GM23338 (cell line): ENCODE measurements at regions not wholly inside any gene's neighbourhood (a gene's known extent, or its start where the extent isn't known, plus 50 kb on each side); places are given as distances from the start of the nearest gene placed in this dataset.

Experiments used
- ATAC-seq: fragments of 200-7000 bp; cut with Tn5 transposase; 3 replicates; pipeline ENCODE4 v1.9.1; 2020
- DNase-seq: peaks from one replicate; pipeline ENCODE4 v3.0.0-alpha.2; 2015; ENCODE audit warnings: low spot score
- H2AFZ ChIP-seq: fragments of 200-600 bp; sonication (generic); 2 replicates; pipeline ENCODE4 v1.8.0; 2016; ENCODE audit warnings: antibody characterized with exemption, mild to moderate bottlenecking, moderate library complexity
- H3F3A ChIP-seq: fragments of 200-600 bp; sonication (generic); replicated peaks from 2 replicates; pipeline ENCODE4 v1.8.0; 2017; ENCODE audit warnings: antibody characterized with exemption, mixed run types, low read depth
- H3K27ac ChIP-seq: fragments of 200-600 bp; sonication (generic); 2 replicates; pipeline ENCODE4 v1.6.1; 2016; ENCODE audit warnings: low read depth
- H3K27me3 ChIP-seq: fragments of 200-600 bp; sonication (generic); 2 replicates; pipeline ENCODE4 v1.8.0; 2016; ENCODE audit warnings: mild to moderate bottlenecking, mixed run types, moderate library complexity; ENCODE audit not compliant: insufficient read depth
- H3K36me3 ChIP-seq: fragments of 200-600 bp; sonication (generic); 2 replicates; pipeline ENCODE4 v1.8.0; 2016; ENCODE audit warnings: mild to moderate bottlenecking; ENCODE audit not compliant: insufficient read depth
- H3K4me1 ChIP-seq: fragments of 200-600 bp; sonication (generic); 2 replicates; pipeline ENCODE4 v1.8.0; 2016; ENCODE audit warnings: mild to moderate bottlenecking, moderate library complexity; ENCODE audit not compliant: insufficient read depth
- H3K4me2 ChIP-seq: fragments of 200-600 bp; sonication (generic); 2 replicates; pipeline ENCODE4 v1.7.1; 2017; ENCODE audit warnings: mixed run types
- H3K4me3 ChIP-seq: fragments of 200-600 bp; sonication (generic); 2 replicates; pipeline ENCODE4 v1.6.1; 2016; ENCODE audit warnings: mixed run types
- H3K79me2 ChIP-seq: fragments of 200-600 bp; sonication (generic); replicated peaks from 2 replicates; pipeline ENCODE4 v1.8.0; 2017; ENCODE audit warnings: mild to moderate bottlenecking; ENCODE audit not compliant: insufficient read depth
- H3K9me2 ChIP-seq: fragments of 200-600 bp; sonication (generic); 2 replicates; pipeline ENCODE4 v1.8.0; 2017; ENCODE audit not compliant: insufficient read depth
- H4K20me1 ChIP-seq: fragments of 200-600 bp; sonication (generic); replicated peaks from 2 replicates; pipeline ENCODE4 v1.8.0; 2017; ENCODE audit warnings: mild to moderate bottlenecking; ENCODE audit not compliant: insufficient read depth
- H3K27ac Mint-ChIP-seq: 2 replicates; pipeline ENCODE4 v1.8.0; 2020; ENCODE audit warnings: inconsistent platforms, mild to moderate bottlenecking, moderate library complexity, mixed read lengths
- H3K27me3 Mint-ChIP-seq: 3 replicates; pipeline ENCODE4 v1.8.0; 2022; ENCODE audit warnings: low read depth, mild to moderate bottlenecking, moderate library complexity, mixed read lengths, inconsistent platforms; ENCODE audit not compliant: insufficient read depth, poor library complexity
- H3K36me3 Mint-ChIP-seq: 3 replicates; pipeline ENCODE4 v1.8.0; 2021; ENCODE audit warnings: low read depth, mild to moderate bottlenecking, inconsistent platforms, moderate library complexity, mixed read lengths
- H3K4me1 Mint-ChIP-seq: 3 replicates; pipeline ENCODE4 v1.8.0; 2020; ENCODE audit warnings: mild to moderate bottlenecking, inconsistent platforms, mixed read lengths
- H3K4me3 Mint-ChIP-seq: 3 replicates; pipeline ENCODE4 v1.8.0; 2021; ENCODE audit warnings: moderate library complexity, mild to moderate bottlenecking, inconsistent platforms, mixed read lengths
- H3K9me3 Mint-ChIP-seq: 3 replicates; pipeline ENCODE4 v1.8.0; 2020; ENCODE audit warnings: moderate library complexity, mild to moderate bottlenecking, inconsistent platforms, mixed read lengths
- CREB1 ChIP-seq: fragments of 250-450 bp; sonication (Bioruptor Pico); IDR thresholded peaks from 2 replicates; pipeline ENCODE4 v1.5.0; 2020; ENCODE audit warnings: low read depth, mild to moderate bottlenecking, moderate library complexity
- CTCF ChIP-seq, 2 experiments: fragments of 200-600 bp in 1 of 2; sonication (generic) in 1 of 2; conservative IDR thresholded peaks; 2 replicates each; pipeline versions ENCODE4 v1.5.1 to v1.6.1; 2016 to 2017; ENCODE audit warnings: antibody characterized with exemption in 2 of 2, low read depth in 2 of 2, mild to moderate bottlenecking in 2 of 2, moderate library complexity in 1 of 2
- ETS1 ChIP-seq: IDR thresholded peaks from 2 replicates; pipeline ENCODE4 v1.6.1; 2016; ENCODE audit warnings: antibody characterized with exemption
- EZH2 ChIP-seq: fragments of 200-600 bp; sonication (generic); IDR thresholded peaks from one replicate; pipeline ENCODE4 v1.8.0; 2017; ENCODE audit warnings: antibody characterized with exemption, mild to moderate bottlenecking, low read depth; ENCODE audit not compliant: unreplicated experiment
- EZH2phosphoT487 ChIP-seq: fragments of 200-600 bp; sonication (generic); IDR thresholded peaks from one replicate; pipeline ENCODE4 v1.8.1; 2018; ENCODE audit warnings: antibody characterized with exemption; ENCODE audit not compliant: unreplicated experiment
- JUNB ChIP-seq: IDR thresholded peaks from one replicate; pipeline ENCODE4 v1.6.1; 2016; ENCODE audit warnings: antibody characterized with exemption; ENCODE audit not compliant: unreplicated experiment
- NANOG ChIP-seq: IDR thresholded peaks from 2 replicates; pipeline ENCODE4 v1.6.1; 2016; ENCODE audit warnings: antibody characterized with exemption, borderline replicate concordance
- POLR2AphosphoS5 ChIP-seq: IDR thresholded peaks from 2 replicates; pipeline ENCODE4 v1.6.1; 2016; ENCODE audit warnings: antibody characterized with exemption, low read depth
- REST ChIP-seq: IDR thresholded peaks from one replicate; pipeline ENCODE4 v1.6.1; 2018; ENCODE audit warnings: antibody characterized with exemption; ENCODE audit not compliant: unreplicated experiment
- STAT1 ChIP-seq: IDR thresholded peaks from one replicate; pipeline ENCODE4 v1.6.1; 2016; ENCODE audit warnings: antibody characterized with exemption; ENCODE audit not compliant: unreplicated experiment
- ZNF114 ChIP-seq: fragments of 250-450 bp; sonication (Bioruptor Pico); IDR thresholded peaks from 2 replicates; pipeline ENCODE4 v1.5.0; 2020; ENCODE audit warnings: mild to moderate bottlenecking, moderate library complexity
- ZNF331 ChIP-seq: fragments of 250-450 bp; sonication (Bioruptor Pico); IDR thresholded peaks from 2 replicates; pipeline ENCODE4 v1.5.0; 2020; ENCODE audit warnings: low read depth, mild to moderate bottlenecking, moderate library complexity
- ZNF462 ChIP-seq: fragments of 250-450 bp; sonication (Bioruptor Pico); IDR thresholded peaks from 2 replicates; pipeline ENCODE4 v1.5.0; 2020; ENCODE audit warnings: mild to moderate bottlenecking, moderate library complexity

GRCh38 chr5:21225223-21226064 is 1237.4 kb upstream of the CDH18 start:
- H4K20me1 ChIP-seq: no peaks in the 10 kb centered on the region
- TF ChIP-seq STAT1: no peak
- no peak for TF ChIP-seq CREB1 (CRISPR knock-in tag)
- no peak for TF ChIP-seq EZH2
- no peak for TF ChIP-seq ETS1
- no peak for TF ChIP-seq NANOG
- TF ChIP-seq ZNF462: no peak
- TF ChIP-seq EZH2phosphoT487: no peak
- TF ChIP-seq ZNF114 (CRISPR knock-in tag): no peak
- no peak for TF ChIP-seq ZNF331
- no peak for TF ChIP-seq CTCF (conservative IDR thresholded peaks at IDR 0.05; ENCODE audit: low read depth in 2 of 2)
- TF ChIP-seq JUNB: no peak
- no peak for TF ChIP-seq POLR2AphosphoS5
- TF ChIP-seq REST: no peak
- H3K9me3 Mint-ChIP-seq: peaks cover 9% of the 10 kb centered on the region; the same call in 2 of the 3 replicates
- H3K36me3 ChIP-seq: no peaks in the 10 kb centered on the region
- H3K36me3 Mint-ChIP-seq: 0 out of 3 replicates have a peak, but pooled peaks cover 4% of the 10 kb centered on the region
- no peak overlapping the region for H3K4me3 Mint-ChIP-seq
- ATAC-seq: no peak; the same call in 1 of the 3 replicates
- no peaks in the 10 kb centered on the region for H3K9me2 ChIP-seq
- DNase-seq: no peak
- H3K27ac Mint-ChIP-seq: no peak overlapping the region
- no peak overlapping the region for H3K4me2 ChIP-seq
- no peak overlapping the region for H3K27ac ChIP-seq
- no peaks in the 10 kb centered on the region for H3F3A ChIP-seq
- no peaks in the 10 kb centered on the region for H3K27me3 Mint-ChIP-seq
- no peaks in the 10 kb centered on the region for H3K79me2 ChIP-seq
- H3K4me1 ChIP-seq: no peaks in the 10 kb centered on the region
- H3K27me3 ChIP-seq: no peaks in the 10 kb centered on the region
- H3K4me1 Mint-ChIP-seq: no peaks in the 10 kb centered on the region
- H2AFZ ChIP-seq: peak overlapping the region; percentile 80
- H3K4me3 ChIP-seq: no peak overlapping the region
